ENCODE measurements at regions not wholly inside any gene's neighbourhood (a gene's known extent, or its start where the extent isn't known, plus 50 kb on each side); places are given as distances from the start of the nearest gene placed in this dataset.
"Not testable (repeated sequence)": the region's sequence is repeated elsewhere in the genome, so short reads cannot be mapped to it uniquely, and the experiment has no call there.

DNA sequence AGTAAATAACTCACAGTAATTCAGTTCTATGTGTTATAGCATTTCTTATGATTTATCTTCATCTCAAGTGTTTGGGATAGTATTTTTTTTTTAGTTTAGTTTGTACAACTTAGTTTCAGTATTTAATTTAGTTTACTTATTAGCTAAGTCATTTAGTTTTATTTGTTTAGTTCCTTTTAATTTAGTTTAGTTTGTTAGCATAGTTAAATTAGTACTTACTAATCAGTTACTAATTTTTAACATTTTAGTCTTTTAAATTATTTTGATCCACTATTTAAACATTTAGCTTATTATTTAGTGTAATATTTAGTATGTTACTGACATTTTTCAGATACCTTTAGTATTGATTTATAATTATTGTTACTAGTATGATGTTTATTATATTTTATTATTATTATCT lies 85.2 kb upstream of the SIPA1L2 start:
- no peak overlapping the region for H3K4me3 ChIP-seq (ENCODE audit: insufficient read length, low read depth)
- no peaks in the 10 kb centered on the region for H3K4me1 ChIP-seq (ENCODE audit: insufficient read depth, insufficient read length)
- H3K36me3 ChIP-seq (ENCODE audit: insufficient read depth, insufficient read length, low read length) = no peaks in the 10 kb centered on the region
- no peak for DNase-seq (ENCODE audit: low read depth, low spot score)
- no peak for TF ChIP-seq YY1 (IDR thresholded peaks at IDR 0.05; ENCODE audit: insufficient read depth, insufficient read length)
- no peak for TF ChIP-seq ZNF274 (IDR thresholded peaks at IDR 0.05; ENCODE audit: low read depth, low read length)
- H3K9ac ChIP-seq (ENCODE audit: insufficient read length, low read depth) = no peak overlapping the region
- H3K9me3 ChIP-seq (ENCODE audit: insufficient read depth, low read length) = peaks cover 19% of the 10 kb centered on the region
- no peaks in the 10 kb centered on the region for H3K27me3 ChIP-seq (ENCODE audit: insufficient read depth, insufficient read length)

DNA sequence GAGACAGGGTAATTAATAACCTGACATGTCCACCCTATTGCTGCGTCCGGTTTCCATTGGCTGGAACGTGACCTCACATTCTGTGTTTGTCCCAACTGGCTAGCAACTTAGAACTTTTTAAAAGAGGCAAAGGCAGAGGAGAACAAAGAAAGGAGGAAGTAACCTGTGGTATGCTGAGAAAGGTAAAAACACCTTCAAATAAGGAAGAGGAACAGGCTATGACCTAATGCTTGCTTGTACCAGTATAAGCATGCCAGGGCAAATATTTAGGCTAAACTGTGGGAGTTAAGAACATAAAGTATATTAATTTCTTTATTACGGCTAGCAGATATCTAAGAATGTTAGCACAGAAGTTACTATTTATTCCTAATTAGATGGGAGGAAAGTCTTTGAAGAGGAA lies 87.3 kb upstream of the MAP10 start:
- H3K27me3 ChIP-seq (ENCODE audit: insufficient read depth, insufficient read length); H3K36me3 ChIP-seq (ENCODE audit: insufficient read depth, insufficient read length, low read length); H3K9ac ChIP-seq (ENCODE audit: insufficient read length, low read depth); H3K4me3 ChIP-seq (ENCODE audit: insufficient read length, low read depth); DNase-seq (ENCODE audit: low read depth, low spot score); H3K4me1 ChIP-seq (ENCODE audit: insufficient read depth, insufficient read length): not testable (repeated sequence)
- H3K9me3 ChIP-seq (ENCODE audit: insufficient read depth, low read length) = peaks cover 15% of the 10 kb centered on the region

DNA sequence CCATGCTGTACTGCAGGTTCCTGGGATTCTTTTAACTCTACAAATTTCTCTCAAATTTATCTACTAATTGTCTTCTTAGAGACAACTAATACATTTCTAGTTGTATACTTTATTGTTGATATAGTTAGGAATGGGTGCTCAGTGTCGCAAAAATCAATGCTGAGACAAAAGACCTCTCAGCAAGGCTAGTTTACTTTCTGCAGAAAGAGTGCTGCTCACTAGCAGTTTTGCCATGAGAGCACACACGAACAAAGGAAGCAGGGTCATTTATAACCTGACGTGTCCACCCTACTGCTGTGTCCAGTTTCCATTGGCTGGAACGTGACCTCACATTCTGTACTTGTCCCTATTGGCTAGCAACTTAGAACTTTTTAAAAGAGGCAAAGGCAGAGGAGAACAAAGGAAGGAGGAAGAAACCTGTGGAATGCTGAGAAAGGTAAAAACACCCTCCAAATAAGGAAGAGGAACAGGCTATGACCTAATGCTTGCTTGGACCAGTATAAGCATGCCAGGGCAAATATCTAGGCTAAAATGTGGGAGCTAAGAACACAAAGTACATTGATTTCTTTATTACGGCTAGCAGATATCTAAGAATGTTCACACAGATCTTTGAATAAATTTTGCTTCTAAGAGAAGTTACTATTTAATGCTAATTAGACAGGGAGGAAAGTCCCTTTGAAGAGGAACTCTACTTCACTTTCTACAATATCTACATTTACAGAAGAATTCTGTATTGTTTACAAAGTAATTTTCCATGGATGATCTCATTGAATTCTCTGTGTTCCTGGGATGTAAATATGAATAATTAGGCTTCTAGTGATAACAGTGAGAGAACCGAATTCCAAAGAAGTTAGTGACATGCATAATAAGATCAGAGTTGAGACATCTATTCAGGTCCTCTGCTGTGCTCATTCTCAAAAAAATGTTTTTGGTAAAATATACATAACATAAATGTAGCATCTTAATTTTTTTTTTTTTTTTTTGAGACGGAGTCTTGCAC lies 86.0 kb upstream of the MAP10 start:
- TF ChIP-seq ZNF274 (IDR thresholded peaks at IDR 0.05; ENCODE audit: low read depth, low read length) = no peak
- TF ChIP-seq SUZ12 (IDR thresholded peaks at IDR 0.05; ENCODE audit: extremely low read depth, insufficient read depth, insufficient read length) = no peak
- TF ChIP-seq YY1 (IDR thresholded peaks at IDR 0.05; ENCODE audit: insufficient read depth, insufficient read length) = no peak
- H3K9ac ChIP-seq (ENCODE audit: insufficient read length, low read depth) = no peak overlapping the region
- no peaks in the 10 kb centered on the region for H3K36me3 ChIP-seq (ENCODE audit: insufficient read depth, insufficient read length, low read length)
- DNase-seq (ENCODE audit: low read depth, low spot score) = no peak
- H3K4me3 ChIP-seq (ENCODE audit: insufficient read length, low read depth) = no peak overlapping the region
- peaks cover 15% of the 10 kb centered on the region for H3K9me3 ChIP-seq (ENCODE audit: insufficient read depth, low read length)
- H3K4me1 ChIP-seq (ENCODE audit: insufficient read depth, insufficient read length) = no peaks in the 10 kb centered on the region
- H3K27me3 ChIP-seq (ENCODE audit: insufficient read depth, insufficient read length) = no peaks in the 10 kb centered on the region

DNA sequence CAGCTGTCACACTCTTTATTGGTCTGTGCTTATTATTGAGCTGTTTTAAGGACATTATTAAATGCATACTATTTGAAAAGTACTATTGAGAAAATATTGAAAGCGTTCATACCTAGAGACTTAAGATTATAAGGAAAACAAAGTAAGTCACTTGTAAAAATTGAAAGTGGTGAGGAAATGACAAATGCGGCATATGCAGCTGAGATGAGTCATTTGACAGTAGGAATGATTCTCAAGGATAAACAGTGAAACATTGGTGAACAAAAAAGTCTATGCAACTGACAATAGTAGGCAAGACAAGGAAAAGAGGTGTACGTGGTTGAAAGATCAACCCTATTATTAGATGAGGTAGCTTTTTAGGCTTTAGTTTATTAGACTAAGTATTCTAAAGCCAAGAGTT lies 82.6 kb upstream of the MAP10 start:
- TF ChIP-seq ZNF274 (IDR thresholded peaks at IDR 0.05; ENCODE audit: low read depth, low read length) (no peak), SUZ12 (IDR thresholded peaks at IDR 0.05; ENCODE audit: extremely low read depth, insufficient read depth, insufficient read length) (no peak), YY1 (IDR thresholded peaks at IDR 0.05; ENCODE audit: insufficient read depth, insufficient read length) (no peak)
- Histone ChIP-seq H3K4me1 (ENCODE audit: insufficient read depth, insufficient read length) (no peaks in the 10 kb centered on the region), H3K9me3 (ENCODE audit: insufficient read depth, low read length) (peaks cover 15% of the 10 kb centered on the region), H3K9ac (ENCODE audit: insufficient read length, low read depth) (no peak overlapping the region), H3K36me3 (ENCODE audit: insufficient read depth, insufficient read length, low read length) (no peaks in the 10 kb centered on the region), H3K27me3 (ENCODE audit: insufficient read depth, insufficient read length) (no peaks in the 10 kb centered on the region), H3K4me3 (ENCODE audit: insufficient read length, low read depth) (no peak overlapping the region)
- no peak for DNase-seq (ENCODE audit: low read depth, low spot score)

DNA sequence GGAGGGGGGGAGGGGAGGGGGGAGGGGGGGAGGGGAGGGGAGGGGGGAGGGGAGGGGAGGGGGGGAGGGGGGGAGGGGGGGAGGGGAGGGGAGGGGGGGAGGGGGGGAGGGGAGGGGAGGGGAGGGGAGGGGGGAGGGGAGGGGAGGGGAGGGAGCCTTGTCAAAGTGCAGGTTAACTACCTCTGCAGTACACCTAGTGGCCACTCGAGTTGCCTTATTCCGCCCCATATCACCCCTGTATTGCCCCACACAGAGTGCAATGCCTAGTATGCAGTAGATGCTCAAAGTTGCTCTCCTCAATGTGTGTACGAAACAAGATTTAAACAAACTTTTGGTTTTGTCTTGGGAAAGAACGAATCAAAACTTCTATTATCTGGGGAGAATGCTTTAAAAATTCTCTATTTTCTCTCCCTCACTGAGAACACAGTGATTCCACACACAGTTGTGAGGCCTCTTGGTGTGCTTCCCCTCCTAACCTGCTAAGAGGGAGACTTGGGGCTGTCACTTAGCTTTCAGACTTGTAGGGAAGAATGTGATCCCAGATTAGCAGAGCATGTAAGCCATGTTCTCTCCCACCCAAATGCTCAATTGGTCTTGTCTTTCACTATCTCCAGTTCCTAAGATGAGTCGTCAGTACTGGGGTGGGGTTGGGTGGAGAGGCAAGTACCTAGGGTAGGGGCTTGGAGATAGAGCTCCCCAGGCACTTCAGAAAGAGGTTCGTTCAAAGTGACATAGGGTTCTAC lies 79.7 kb upstream of the MAP10 start:
- H3K4me3 ChIP-seq (ENCODE audit: insufficient read length, low read depth) = no peak overlapping the region
- H3K36me3 ChIP-seq (ENCODE audit: insufficient read depth, insufficient read length, low read length) = no peaks in the 10 kb centered on the region
- no peaks in the 10 kb centered on the region for H3K27me3 ChIP-seq (ENCODE audit: insufficient read depth, insufficient read length)
- TF ChIP-seq ZNF274 (IDR thresholded peaks at IDR 0.05; ENCODE audit: low read depth, low read length) (no peak), YY1 (IDR thresholded peaks at IDR 0.05; ENCODE audit: insufficient read depth, insufficient read length) (no peak), SUZ12 (IDR thresholded peaks at IDR 0.05; ENCODE audit: extremely low read depth, insufficient read depth, insufficient read length) (no peak)
- no peak for DNase-seq (ENCODE audit: low read depth, low spot score)
- H3K4me1 ChIP-seq (ENCODE audit: insufficient read depth, insufficient read length) = no peaks in the 10 kb centered on the region
- no peak overlapping the region for H3K9ac ChIP-seq (ENCODE audit: insufficient read length, low read depth)
- no peaks in the 10 kb centered on the region for H3K9me3 ChIP-seq (ENCODE audit: insufficient read depth, low read length)

DNA sequence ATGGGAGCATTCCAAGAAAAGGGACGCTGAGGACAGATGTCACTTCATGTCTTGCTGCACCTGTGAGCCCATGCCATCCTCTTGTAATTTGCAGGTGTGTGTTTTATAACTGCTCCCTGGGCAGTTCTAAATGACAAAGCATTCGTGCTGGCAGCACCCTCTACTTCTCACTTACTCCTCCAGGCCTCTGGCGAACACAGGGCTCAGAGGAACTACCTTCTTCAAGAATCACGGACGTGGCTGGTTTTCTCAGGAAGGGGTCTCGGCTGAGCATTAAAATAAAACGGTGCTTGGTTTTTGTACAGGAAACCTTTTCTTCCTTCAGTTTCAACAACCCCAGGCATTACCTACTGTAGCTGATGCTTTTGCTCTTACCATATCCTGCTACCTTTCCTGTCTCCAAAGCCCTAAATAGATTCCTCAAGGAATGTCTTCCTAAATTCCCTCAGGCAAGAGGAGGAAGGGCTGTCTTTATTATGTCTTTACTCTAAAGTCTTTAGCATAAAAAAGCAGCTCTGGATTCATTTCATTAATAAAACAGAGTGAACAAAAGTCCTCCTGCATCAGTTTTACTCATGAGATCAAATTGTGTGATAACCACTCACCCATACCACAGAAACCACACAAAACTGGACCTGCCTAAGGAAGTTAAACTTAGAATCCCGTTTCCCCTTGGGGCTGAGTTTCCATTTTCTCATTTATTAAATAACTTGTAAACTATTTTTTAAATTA lies 79.0 kb upstream of the MAP10 start:
- TF ChIP-seq SUZ12 (IDR thresholded peaks at IDR 0.05; ENCODE audit: extremely low read depth, insufficient read depth, insufficient read length) (no peak), YY1 (IDR thresholded peaks at IDR 0.05; ENCODE audit: insufficient read depth, insufficient read length) (no peak), ZNF274 (IDR thresholded peaks at IDR 0.05; ENCODE audit: low read depth, low read length) (no peak)
- no peaks in the 10 kb centered on the region for H3K4me1 ChIP-seq (ENCODE audit: insufficient read depth, insufficient read length)
- no peak overlapping the region for H3K4me3 ChIP-seq (ENCODE audit: insufficient read length, low read depth)
- no peaks in the 10 kb centered on the region for H3K36me3 ChIP-seq (ENCODE audit: insufficient read depth, insufficient read length, low read length)
- no peaks in the 10 kb centered on the region for H3K9me3 ChIP-seq (ENCODE audit: insufficient read depth, low read length)
- no peaks in the 10 kb centered on the region for H3K27me3 ChIP-seq (ENCODE audit: insufficient read depth, insufficient read length)
- DNase-seq (ENCODE audit: low read depth, low spot score) = peak; percentile 38
- H3K9ac ChIP-seq (ENCODE audit: insufficient read length, low read depth) = no peak overlapping the region
